GM21367 (cell line): ENCODE measurements at regions not wholly inside any gene's neighbourhood (a gene's known extent, or its start where the extent isn't known, plus 50 kb on each side); places are given as distances from the start of the nearest gene placed in this dataset.
A peak's percentile ranks its signal among the peaks of the same experiment; 100 is the strongest.

ENCODE experiments used
- ATAC-seq: cut with Tn5 transposase; IDR thresholded peaks from one replicate; pipeline ENCODE4 v1.9.1; 2021; ENCODE audit not compliant: unreplicated experiment

- no peak for ATAC-seq
Measured at GRCh38 chr21:28439251-28439650, 553.4 kb downstream of the LTN1 start.

DNA sequence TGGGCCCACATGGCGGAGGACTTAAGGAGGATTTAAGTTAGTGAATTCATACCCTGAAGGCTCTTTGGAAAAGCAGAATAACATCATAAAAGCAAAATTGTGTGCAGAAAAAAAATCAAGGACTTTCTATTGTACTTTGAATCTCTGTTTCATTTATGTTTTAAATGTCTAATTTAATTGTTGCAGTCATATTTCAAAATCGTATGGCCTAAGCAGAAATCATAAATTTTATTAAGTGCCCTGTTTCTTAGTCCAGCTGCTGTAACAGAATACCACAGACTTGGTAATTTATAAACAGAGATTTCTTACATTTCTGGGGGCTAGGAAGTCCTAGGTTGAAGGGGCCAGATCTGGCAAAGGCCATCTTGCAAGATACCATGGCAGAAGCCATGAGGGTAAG lies 555.6 kb downstream of the LTN1 start:
- ATAC-seq: no peak

DNA sequence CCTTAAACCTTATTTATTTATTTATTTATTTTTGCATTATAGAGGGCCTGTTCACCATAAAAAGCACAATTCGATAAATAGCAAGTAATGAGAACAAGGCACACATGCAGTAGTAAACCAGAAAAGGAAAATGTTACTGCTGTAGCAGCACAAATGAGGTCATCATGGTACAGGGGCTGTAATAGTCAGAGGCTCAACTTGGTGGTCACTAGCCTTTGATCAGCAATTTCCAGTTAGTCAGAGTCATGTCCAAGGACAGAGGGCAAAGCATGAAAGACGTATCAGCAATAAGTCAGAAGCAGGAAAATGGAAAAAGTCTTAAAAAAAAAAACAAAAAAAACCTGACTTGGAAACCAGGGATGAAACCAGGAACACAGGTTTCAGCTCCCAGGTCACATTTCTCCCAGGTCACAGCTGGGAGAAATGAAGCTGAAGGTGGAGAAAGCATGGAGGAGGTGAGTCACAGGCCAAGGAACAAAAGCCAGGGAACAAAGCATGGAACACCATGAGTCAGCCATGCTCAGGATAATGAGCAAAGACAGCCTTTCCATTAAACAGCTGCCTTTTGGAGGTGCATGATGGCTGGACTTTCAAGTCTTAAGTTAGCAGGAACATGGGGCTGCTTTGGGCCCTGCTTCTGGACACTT lies 556.3 kb downstream of the LTN1 start:
- no peak for ATAC-seq

- no peak for ATAC-seq
Measured at GRCh38 chr21:28431527-28432200, 561.0 kb downstream of the LTN1 start.

GRCh38 chr21:28431022-28431421 lies 561.7 kb downstream of the LTN1 start:
- no peak for ATAC-seq

DNA sequence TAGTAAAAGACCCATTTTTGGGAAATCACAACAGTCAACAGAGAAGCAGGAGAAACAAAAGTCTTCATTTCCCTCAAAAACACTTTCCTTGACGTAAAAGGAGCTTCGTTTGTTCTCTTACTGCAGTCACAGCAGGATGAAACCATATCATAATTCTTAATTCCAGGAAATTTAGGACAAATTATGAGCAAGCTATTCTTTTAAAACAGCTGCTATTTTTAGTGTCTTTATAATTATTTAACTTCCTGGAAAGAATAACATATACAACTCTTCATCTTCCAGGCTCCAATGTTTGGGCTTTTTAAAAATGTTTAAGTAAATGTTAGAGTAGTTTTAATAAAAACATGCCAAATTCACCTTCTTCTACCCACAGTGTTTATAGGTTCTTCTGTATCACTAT lies 563.5 kb downstream of the LTN1 start:
- no peak for ATAC-seq

DNA sequence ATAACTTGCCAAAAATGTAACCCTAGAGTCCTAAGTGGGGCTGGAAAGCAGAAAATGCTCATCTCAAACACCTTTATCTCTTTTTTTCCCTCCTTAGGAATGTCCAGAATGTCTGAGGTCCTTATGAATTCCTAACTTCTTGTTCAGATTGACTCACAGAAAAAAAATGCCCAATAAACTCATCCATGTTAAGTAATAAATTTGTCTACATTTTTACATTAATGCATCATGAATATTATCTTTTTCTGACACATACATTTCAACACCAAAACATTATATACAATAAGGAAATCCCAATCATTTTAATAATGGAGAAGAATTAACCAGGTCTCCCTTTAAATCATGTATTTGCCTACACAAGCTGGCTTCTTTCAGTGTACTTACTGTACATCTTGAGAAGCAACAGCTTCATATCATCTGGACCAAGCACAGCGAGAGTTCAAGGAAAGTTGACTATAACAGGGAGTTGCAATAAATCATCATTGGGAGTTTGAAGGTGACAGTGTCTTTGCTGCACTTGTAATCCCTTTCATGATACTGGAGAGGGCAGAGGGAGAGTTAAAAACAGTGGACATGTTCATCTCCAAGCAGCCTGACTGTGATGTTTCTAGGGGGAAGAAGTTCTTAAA lies 565.2 kb downstream of the LTN1 start:
- no peak for ATAC-seq

DNA sequence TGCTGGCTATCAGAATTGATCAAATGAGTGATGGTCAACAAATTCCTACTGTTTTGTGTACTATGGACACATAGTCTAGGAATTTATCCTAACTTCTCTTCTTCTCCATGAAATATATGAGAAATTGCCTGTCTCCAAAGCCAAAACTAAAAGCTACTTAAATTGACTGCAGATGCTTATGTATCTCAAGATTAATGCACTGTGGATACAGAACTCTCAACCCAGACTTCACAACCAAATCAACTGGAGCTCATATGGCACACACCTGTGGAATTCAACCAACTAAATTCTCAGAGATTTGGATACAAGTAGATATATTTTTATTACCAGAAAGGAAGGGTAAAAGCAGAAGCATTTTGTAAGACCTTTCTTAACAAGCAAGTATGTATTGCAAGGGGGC lies 566.1 kb downstream of the LTN1 start:
- ATAC-seq: no peak

- no peak for ATAC-seq
Measured at GRCh38 chr21:28423521-28424190, 569.0 kb downstream of the LTN1 start.

DNA sequence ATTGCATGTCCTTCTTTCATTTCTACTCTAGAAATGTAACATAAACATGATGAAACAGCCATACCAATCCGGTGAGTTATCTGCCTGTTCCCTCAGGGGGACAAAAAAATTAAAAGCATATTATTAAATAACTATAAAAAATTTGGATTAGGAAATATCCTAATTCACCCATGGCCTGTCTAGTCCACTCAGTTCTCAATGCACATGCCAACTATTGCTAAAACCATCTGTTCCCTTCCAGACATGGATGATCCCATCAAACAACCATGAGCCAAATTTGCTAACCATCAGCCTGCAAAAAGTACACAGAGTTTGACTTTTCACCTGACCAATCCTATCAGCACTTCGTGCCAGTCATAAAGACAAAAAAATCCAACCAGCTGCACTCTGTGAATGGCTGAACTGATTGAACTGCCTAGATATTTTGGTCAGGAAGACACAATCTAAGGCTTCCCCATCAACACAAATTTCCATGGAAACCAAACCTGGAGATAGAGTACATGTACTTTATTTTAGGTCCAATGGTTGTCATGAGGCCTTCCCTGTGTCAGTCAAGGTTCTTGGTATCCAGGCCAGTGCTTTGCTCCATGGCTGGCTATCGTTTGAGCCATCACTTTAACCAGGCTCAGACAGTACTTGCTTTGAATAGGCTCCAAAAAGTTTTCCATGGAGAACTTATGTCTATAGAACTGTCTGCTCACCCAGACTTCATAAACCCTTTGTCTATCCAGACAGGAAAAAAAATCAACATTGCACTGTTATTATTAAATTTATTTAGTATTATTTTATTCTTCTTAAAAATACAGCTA lies 570.8 kb downstream of the LTN1 start:
- no peak for ATAC-seq

- ATAC-seq: no peak
Measured at GRCh38 chr21:28419811-28420210, 572.9 kb downstream of the LTN1 start.

DNA sequence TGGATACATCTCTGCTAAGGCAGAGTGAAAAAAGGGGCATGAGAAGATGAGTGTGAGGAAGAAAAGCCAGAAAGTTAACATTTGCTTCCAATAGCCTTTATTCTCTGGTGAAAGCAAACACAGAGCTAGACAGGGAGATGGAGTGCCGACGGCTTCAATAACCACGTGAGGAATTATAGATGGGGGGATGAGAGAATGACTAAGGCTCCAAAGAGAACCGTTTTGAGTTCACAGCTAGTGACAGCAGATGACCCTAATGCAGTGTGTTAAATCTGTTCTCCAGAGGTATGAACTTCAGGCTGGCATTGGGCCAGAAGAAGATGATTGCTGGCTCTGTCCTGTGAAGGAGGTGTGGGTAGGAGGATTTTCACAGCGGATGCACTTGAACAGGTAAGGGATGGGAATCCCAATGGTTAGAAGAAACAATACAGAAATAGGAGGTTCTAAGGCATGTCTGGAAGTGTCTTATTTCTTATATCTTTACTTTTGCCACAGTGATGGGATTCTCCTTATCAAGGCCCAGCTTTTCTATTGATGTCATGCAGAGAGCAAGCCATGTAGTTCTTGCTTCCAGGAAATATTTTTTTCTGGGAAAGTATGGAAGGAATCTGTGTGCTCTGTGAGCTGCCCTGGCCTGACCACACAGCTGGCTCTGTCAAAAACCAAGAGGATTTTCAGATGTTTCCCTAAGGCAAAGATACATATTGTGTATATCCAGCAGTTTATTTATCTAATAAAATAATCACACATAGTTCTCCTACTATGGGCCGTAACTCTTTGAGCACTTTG lies 573.8 kb downstream of the LTN1 start:
- no peak for ATAC-seq

- no peak for ATAC-seq
Measured at GRCh38 chr21:28410256-28410655, 582.4 kb downstream of the LTN1 start.

GRCh38 chr21:28402616-28402989 lies 590.1 kb downstream of the LTN1 start:
- ATAC-seq: no peak

- ATAC-seq: no peak
Measured at GRCh38 chr21:28397040-28397439, 595.6 kb downstream of the LTN1 start.

DNA sequence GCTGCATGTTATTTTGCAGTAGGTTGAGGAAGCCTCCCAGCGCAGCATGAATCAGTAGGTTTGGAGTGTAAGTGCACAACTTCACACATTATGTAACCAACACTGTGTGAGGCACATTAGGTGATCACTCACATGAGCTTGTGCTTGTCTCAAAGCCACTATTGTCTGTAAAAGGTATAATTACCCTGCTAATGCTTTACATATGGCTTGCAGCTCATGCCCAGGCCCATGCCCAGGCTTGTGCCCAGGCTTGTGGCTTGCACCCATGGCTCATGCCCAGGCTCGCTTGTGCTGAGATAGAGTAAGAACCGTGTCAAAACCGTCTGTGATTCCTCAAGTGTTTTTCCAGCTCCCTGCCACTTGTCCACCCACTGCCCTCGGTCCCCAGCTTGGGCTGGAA lies 596.3 kb downstream of the LTN1 start:
- no peak for ATAC-seq

DNA sequence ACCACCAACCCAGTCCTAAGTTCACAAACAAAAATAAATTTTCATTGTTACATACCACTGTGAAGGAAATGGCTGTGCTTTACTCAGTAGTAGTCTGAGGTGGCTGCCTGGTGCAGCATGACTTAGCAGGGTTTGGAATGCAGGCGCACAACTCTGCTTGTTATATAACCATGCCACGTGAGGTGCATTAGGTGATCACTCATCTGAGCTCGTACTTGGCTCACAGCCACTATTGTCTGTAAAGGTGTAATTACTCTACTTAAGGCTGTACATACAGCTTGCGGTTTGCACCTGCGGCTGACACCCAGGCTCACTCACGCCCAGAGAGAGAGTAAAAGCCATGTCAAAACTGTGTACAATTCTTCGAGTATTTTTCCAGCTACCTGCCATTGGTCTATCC lies 599.4 kb downstream of the LTN1 start:
- ATAC-seq: no peak

DNA sequence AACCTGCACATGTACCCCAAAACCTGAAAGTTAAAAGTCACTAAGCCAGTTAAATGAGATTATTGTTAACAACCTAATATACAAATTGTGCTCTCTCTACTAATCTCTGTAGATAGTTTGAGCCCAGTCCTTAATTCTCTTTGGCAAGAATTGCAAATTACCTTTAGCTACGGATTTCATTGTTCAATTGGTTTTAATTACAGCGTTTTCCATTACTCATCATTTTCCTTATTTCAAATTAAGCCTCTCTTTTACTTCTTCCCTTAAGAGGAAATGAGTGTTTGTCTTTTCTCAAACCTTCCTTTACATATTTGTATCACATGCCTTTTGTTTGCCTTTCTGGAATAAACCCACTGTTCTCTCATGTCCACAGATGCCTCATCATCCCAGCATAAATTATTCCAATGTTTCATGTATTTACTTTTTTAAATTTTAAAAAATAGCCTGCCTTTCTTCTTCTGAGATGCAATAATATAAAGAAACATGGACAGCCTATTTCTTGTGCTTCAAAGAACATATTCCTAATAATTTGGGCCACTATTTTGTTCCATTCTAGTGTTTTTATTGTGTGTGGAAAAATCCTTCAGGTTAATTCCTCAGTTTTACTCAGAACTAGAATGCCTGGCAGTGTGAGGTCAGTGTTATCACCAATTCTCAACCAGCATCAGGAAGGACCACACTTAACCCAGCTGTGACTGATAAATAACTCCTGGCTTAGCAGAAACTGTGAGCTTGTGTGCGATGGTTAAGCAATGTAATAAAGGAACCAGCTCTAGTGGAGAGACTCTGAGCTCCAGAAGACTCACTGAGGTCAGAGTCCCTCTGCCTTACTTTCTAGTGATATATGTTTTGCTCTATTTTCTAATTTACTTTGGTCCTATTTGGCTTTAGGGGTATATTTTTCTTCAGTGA lies 600.5 kb downstream of the LTN1 start:
- no peak for ATAC-seq

- ATAC-seq: peak; percentile 56
Measured at GRCh38 chr21:28387220-28387619, 605.5 kb downstream of the LTN1 start.
